A549 (cell line): ENCODE measurements at regions not wholly inside any gene's neighbourhood (a gene's known extent, or its start where the extent isn't known, plus 50 kb on each side); places are given as distances from the start of the nearest gene placed in this dataset.

Experiments used
- ATAC-seq, 2 experiments: fragments of 200-7000 bp in 1 of 2; fragments of >200 bp in 1 of 2; cut with Nextera tagmentation in 1 of 2; cut with Tn5 transposase in 1 of 2; 3 replicates each; pipeline versions ENCODE4 v1.8.0 to v1.9.1; 2018 to 2020; ENCODE audit warnings: mild to moderate bottlenecking in 1 of 2, moderate library complexity in 1 of 2
- CTCF ChIA-PET: fragments of 300-600 bp; sonication (Branson Sonifier 250); formaldehyde crosslinking; extraction: SDS; loops from one replicate; lab custom pipeline; 2021; ENCODE audit warnings: antibody characterized with exemption, inconsistent platforms; lab: Yijun Ruan, JAX
- POLR2A ChIA-PET: fragments of 350-600 bp; formaldehyde crosslinking; extraction: SDS; loops from one replicate; lab custom pipeline; 2021; ENCODE audit warnings: antibody characterized with exemption, inconsistent platforms; lab: Yijun Ruan, JAX
- DNase-seq, 2 experiments: peaks; one replicate each; pipeline versions ENCODE4 v3.0.0 to v3.0.0-alpha.2; 2011 to 2016; ENCODE audit warnings: low read depth in 1 of 2, low spot score in 1 of 2
- FAIRE-seq: peaks from 2 replicates; lab custom pipeline; 2011; peaks lifted over from hg19 to GRCh38; lab: Jason Lieb, UNC
- H3K27ac ChIP-seq, 2 experiments: fragments of >200 bp; sonication (Bioruptor Twin); formaldehyde crosslinking; 3 replicates each; pipeline ENCODE4 v1.5.1; 2016 to 2017
- H3K4me1 ChIP-seq: fragments of >200 bp; sonication (Bioruptor Twin); formaldehyde crosslinking; 3 replicates; pipeline ENCODE4 v1.6.1; 2016
- H3K4me2 ChIP-seq: fragments of >200 bp; sonication (Bioruptor Twin); formaldehyde crosslinking; 3 replicates; pipeline ENCODE4 v1.6.1; 2016
- H3K4me3 ChIP-seq: fragments of >200 bp; sonication (Bioruptor Twin); formaldehyde crosslinking; 3 replicates; pipeline ENCODE4 v1.5.1; 2016
- H3K9me3 ChIP-seq: fragments of >200 bp; sonication (Bioruptor Twin); formaldehyde crosslinking; 3 replicates; pipeline ENCODE4 v1.6.1; 2016
- BHLHE40 ChIP-seq: IDR thresholded peaks from 2 replicates; pipeline ENCODE4 v1.6.1; 2012; ENCODE audit warnings: low read depth, low read length, inconsistent platforms
- CHD4 ChIP-seq: fragments of 200-600 bp; sonication (generic); IDR thresholded peaks from 2 replicates; pipeline ENCODE4 v1.6.1; 2016; ENCODE audit warnings: antibody characterized with exemption, mild to moderate bottlenecking, borderline replicate concordance
- EP300 ChIP-seq, 2 experiments: fragments of >200 bp; sonication (Bioruptor Twin); formaldehyde crosslinking; IDR thresholded peaks; 2 replicates in 1 of 2; 3 replicates in 1 of 2; pipeline ENCODE4 v1.6.1; 2016 to 2017
- ESRRA ChIP-seq: fragments of 150-350 bp; IDR thresholded peaks from 2 replicates; pipeline ENCODE4 v1.6.1; 2014; ENCODE audit warnings: mild to moderate bottlenecking, low read length, borderline replicate concordance
- FOSL2 ChIP-seq, 2 experiments: fragments of 450-650 bp in 1 of 2; fragments of >200 bp in 1 of 2; sonication (Bioruptor Twin) in 1 of 2; formaldehyde crosslinking; IDR thresholded peaks; 2 replicates each; pipeline versions ENCODE4 v1.5.0 to v1.6.1; 2016 to 2020; ENCODE audit warnings: mild to moderate bottlenecking in 1 of 2, moderate library complexity in 1 of 2
- FOXS1 ChIP-seq: fragments of 250-450 bp; sonication (Bioruptor Pico); IDR thresholded peaks from 2 replicates; pipeline ENCODE4 v1.5.0; 2020; ENCODE audit warnings: mild to moderate bottlenecking, moderate library complexity
- HES2 ChIP-seq: fragments of >200 bp; sonication (Bioruptor Twin); formaldehyde crosslinking; IDR thresholded peaks from 2 replicates; pipeline ENCODE4 v1.6.1; 2016
- HOXB13 ChIP-seq: fragments of 250-450 bp; sonication (Bioruptor Pico); IDR thresholded peaks from 2 replicates; pipeline ENCODE4 v1.5.0; 2020; ENCODE audit warnings: low read depth, mild to moderate bottlenecking, moderate library complexity
- HOXB5 ChIP-seq: fragments of 250-450 bp; sonication (Bioruptor Pico); IDR thresholded peaks from 2 replicates; pipeline ENCODE4 v1.5.0; 2020; ENCODE audit warnings: mild to moderate bottlenecking, moderate library complexity
- JUNB ChIP-seq: fragments of >200 bp; sonication (Bioruptor Twin); formaldehyde crosslinking; IDR thresholded peaks from 2 replicates; pipeline ENCODE4 v1.6.1; 2016
- KDM1A ChIP-seq: fragments of 200-600 bp; sonication (generic); IDR thresholded peaks from 2 replicates; pipeline ENCODE4 v1.6.1; 2016; ENCODE audit warnings: low read depth, mild to moderate bottlenecking
- MAX ChIP-seq: IDR thresholded peaks from 2 replicates; pipeline ENCODE4 v1.6.1; 2012
- MYC ChIP-seq: IDR thresholded peaks from 2 replicates; pipeline ENCODE4 v1.6.1; 2012; ENCODE audit warnings: mild to moderate bottlenecking, inconsistent platforms, low read length, improper control_type of control experiment, borderline replicate concordance
- NR3C1 ChIP-seq: fragments of >200 bp; sonication (Bioruptor Twin); formaldehyde crosslinking; IDR thresholded peaks from 3 replicates; pipeline ENCODE4 v1.6.1; 2017
- PHF8 ChIP-seq: fragments of 200-600 bp; sonication (generic); IDR thresholded peaks from 2 replicates; pipeline ENCODE4 v1.6.1; 2016; ENCODE audit warnings: low read depth, mild to moderate bottlenecking, antibody characterized with exemption, moderate library complexity, borderline replicate concordance
- POLR2A ChIP-seq: IDR thresholded peaks from 2 replicates; pipeline ENCODE4 v1.6.1; 2012; ENCODE audit warnings: mild to moderate bottlenecking, low read length
- RAD21 ChIP-seq, 2 experiments: fragments of >200 bp in 1 of 2; sonication (Bioruptor Twin) in 1 of 2; formaldehyde crosslinking in 1 of 2; IDR thresholded peaks in 1 of 2; conservative IDR thresholded peaks in 1 of 2; 2 replicates in 1 of 2; 3 replicates in 1 of 2; pipeline ENCODE4 v1.6.1; 2012 to 2018; ENCODE audit warnings: inconsistent platforms in 1 of 2
- RCOR1 ChIP-seq: fragments of 150-350 bp; IDR thresholded peaks from 2 replicates; pipeline ENCODE4 v1.6.1; 2014; ENCODE audit warnings: antibody characterized with exemption, low read length, low read depth
- RFX5 ChIP-seq: fragments of 450-650 bp; IDR thresholded peaks from 2 replicates; pipeline ENCODE4 v1.7.1; 2014; ENCODE audit warnings: antibody characterized with exemption, mild to moderate bottlenecking, moderate library complexity
- RNF2 ChIP-seq: fragments of 200-600 bp; sonication (generic); IDR thresholded peaks from 2 replicates; pipeline ENCODE4 v1.6.1; 2016; ENCODE audit warnings: low read depth, mild to moderate bottlenecking, antibody characterized with exemption, moderate library complexity, borderline replicate concordance
- SMC3 ChIP-seq: fragments of >200 bp; sonication (Bioruptor Twin); formaldehyde crosslinking; IDR thresholded peaks from 3 replicates; pipeline ENCODE4 v1.6.1; 2018; ENCODE audit warnings: inconsistent platforms
- ZC3H11A ChIP-seq: fragments of 450-650 bp; IDR thresholded peaks from 2 replicates; pipeline ENCODE4 v1.6.1; 2014; ENCODE audit warnings: antibody characterized with exemption, mild to moderate bottlenecking
- WGBS: methylation state at CpG from one replicate; pipeline ENCODE4 v1.1.6; 2017; ENCODE audit errors: missing lambda C conversion rate; 5-methylcytosine and 5-hydroxymethylcytosine counted together
- TF ChIP-seq, protein P1 (sequence below): fragments of >200 bp; sonication (Bioruptor Twin); formaldehyde crosslinking; IDR thresholded peaks from 3 replicates; pipeline ENCODE4 v1.5.1; 2016
- TF ChIP-seq, protein P2 (sequence below): fragments of >200 bp; sonication (Bioruptor Twin); formaldehyde crosslinking; IDR thresholded peaks from 3 replicates; pipeline ENCODE4 v1.6.1; 2016
- TF ChIP-seq, protein P3 (sequence below): fragments of 250-450 bp; sonication (Bioruptor Pico); IDR thresholded peaks from 2 replicates; pipeline ENCODE4 v1.5.0; 2021; ENCODE audit warnings: mild to moderate bottlenecking, moderate library complexity, borderline replicate concordance
- TF ChIP-seq, protein P4 (sequence below): IDR thresholded peaks from 2 replicates; pipeline ENCODE4 v1.6.1; 2012; ENCODE audit warnings: low read depth, borderline replicate concordance

- Histone ChIP-seq H3K4me2 (peak overlapping the region; percentile 91), H3K9me3 (0 out of 3 replicates have a peak, but pooled peaks cover 5% of the 10 kb centered on the region), H3K27ac (peak overlapping the region; percentile 94 to 99), H3K4me3 (peak overlapping the region; percentile 76), H3K4me1 (peaks cover 31% of the 10 kb centered on the region)
- ATAC-seq (peak; percentile 5 to 16; a peak in 3 of 6 replicates), FAIRE-seq (no peak), DNase-seq (peak in 1 of 2 experiments; percentile 53)
- CTCF ChIA-PET, result interaction anchor here (0.8 to 2.6 kb wide), 17 partner anchors 10 to 259 kb away, joined by 3 to 22 read pairs (median 4); partner anchors contain the start of gene CEBPB
- WGBS, result 42% methylated on average over 13 of the region's 13 CpGs
- TF ChIP-seq FOSL2 (IDR thresholded peaks at IDR 0.05) (no peak), FOSL2 (CRISPR knock-in tag; IDR thresholded peaks at IDR 0.05) (no peak), HOXB13 (CRISPR knock-in tag) (0 out of 2 replicates have a peak, but pooled peaks have one; percentile 17), KDM1A (peak; percentile 47; the same call in 1 of the 2 replicates)
- POLR2A ChIA-PET, result interaction anchor here (1.0 to 1.7 kb wide), 7 partner anchors 7 to 130 kb away, joined by 3 to 14 read pairs (median 5); partner anchors contain the start of gene CEBPB
Measured at GRCh38 chr20:50320005-50320900, 129.6 kb downstream of the CEBPB start.

DNA sequence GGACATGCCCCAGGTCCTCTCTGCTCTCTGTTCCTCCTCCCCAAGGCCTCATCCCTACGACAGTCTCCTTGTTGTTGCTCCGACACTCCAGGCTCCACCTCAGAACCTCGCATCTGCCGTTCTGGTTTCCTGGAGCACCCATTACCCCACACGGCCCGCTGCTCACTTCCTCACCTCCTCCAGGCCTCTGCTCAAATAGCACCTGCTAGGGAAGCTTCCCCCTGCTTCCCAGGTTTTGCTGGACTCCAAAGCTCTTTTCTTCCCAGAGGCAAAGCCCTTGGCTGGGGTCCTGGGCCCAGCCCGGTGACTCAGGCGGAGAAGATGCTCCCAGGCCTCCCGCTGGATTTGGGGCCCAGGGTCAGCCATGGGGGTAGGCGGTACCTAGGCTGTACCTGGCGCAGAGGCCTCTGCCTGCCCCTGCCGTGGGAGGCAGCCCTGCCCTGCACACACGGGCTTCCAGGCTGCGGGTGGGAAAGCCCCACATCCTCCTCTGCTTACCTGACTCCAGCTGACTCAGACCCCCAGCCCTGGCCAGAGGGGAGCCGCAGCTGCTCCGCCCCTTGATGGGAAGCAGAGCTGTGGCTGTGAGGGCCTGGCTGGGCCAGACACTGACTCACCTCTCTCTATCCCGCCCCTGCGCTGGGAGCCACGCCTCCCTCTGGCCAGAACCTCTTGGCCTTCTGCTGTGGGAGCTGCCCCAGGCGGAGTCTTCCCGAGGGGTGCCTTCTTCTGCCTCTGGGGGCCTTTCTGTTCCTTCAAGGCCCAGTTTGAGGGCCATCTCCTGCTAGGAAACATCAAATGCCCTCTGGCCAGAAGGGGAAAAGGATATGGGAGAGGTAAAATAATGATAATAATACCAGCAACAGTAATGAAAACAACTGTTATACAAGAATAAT lies 130.5 kb downstream of the CEBPB start:
- CTCF ChIA-PET, result interaction anchor here (0.6 to 2.6 kb wide), 18 partner anchors 11 to 258 kb away, joined by 3 to 22 read pairs (median 3); partner anchors contain the start of gene CEBPB
- TF ChIP-seq, protein P1, sequence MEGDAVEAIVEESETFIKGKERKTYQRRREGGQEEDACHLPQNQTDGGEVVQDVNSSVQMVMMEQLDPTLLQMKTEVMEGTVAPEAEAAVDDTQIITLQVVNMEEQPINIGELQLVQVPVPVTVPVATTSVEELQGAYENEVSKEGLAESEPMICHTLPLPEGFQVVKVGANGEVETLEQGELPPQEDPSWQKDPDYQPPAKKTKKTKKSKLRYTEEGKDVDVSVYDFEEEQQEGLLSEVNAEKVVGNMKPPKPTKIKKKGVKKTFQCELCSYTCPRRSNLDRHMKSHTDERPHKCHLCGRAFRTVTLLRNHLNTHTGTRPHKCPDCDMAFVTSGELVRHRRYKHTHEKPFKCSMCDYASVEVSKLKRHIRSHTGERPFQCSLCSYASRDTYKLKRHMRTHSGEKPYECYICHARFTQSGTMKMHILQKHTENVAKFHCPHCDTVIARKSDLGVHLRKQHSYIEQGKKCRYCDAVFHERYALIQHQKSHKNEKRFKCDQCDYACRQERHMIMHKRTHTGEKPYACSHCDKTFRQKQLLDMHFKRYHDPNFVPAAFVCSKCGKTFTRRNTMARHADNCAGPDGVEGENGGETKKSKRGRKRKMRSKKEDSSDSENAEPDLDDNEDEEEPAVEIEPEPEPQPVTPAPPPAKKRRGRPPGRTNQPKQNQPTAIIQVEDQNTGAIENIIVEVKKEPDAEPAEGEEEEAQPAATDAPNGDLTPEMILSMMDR, result no peak
- TF ChIP-seq CHD4 (no peak), PHF8 (peak; percentile 59; the same call in 1 of the 2 replicates), RCOR1 (no peak), BHLHE40 (no peak), EP300 (IDR thresholded peaks at IDR 0.05) (peak in 1 of 2 experiments; percentile 31; a peak in 1 of 5 replicates), NR3C1 (no peak), JUNB (0 out of 2 replicates have a peak, but pooled peaks have one; percentile 26), SMC3 (peak; percentile 18; the same call in 1 of the 3 replicates), HOXB5 (CRISPR knock-in tag) (no peak), RAD21 (conservative IDR thresholded peaks at IDR 0.05 in 1 of 2, IDR thresholded peaks at IDR 0.05 in 1 of 2) (peak; percentile 1 to 39; a peak in 1 of 5 replicates), ESRRA (no peak), ZC3H11A (no peak), HOXB13 (CRISPR knock-in tag) (no peak), RFX5 (0 out of 2 replicates have a peak, but pooled peaks have one; percentile 58), MYC (0 out of 2 replicates have a peak, but pooled peaks have one; percentile 47), FOXS1 (CRISPR knock-in tag) (no peak), MAX (peak; percentile 61), POLR2A (peak; percentile 64), HES2 (no peak), RNF2 (no peak)
- TF ChIP-seq, protein P2, sequence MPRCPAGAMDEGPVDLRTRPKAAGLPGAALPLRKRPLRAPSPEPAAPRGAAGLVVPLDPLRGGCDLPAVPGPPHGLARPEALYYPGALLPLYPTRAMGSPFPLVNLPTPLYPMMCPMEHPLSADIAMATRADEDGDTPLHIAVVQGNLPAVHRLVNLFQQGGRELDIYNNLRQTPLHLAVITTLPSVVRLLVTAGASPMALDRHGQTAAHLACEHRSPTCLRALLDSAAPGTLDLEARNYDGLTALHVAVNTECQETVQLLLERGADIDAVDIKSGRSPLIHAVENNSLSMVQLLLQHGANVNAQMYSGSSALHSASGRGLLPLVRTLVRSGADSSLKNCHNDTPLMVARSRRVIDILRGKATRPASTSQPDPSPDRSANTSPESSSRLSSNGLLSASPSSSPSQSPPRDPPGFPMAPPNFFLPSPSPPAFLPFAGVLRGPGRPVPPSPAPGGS, result peak; percentile 61; the same call in 1 of the 3 replicates
- TF ChIP-seq, protein P3, sequence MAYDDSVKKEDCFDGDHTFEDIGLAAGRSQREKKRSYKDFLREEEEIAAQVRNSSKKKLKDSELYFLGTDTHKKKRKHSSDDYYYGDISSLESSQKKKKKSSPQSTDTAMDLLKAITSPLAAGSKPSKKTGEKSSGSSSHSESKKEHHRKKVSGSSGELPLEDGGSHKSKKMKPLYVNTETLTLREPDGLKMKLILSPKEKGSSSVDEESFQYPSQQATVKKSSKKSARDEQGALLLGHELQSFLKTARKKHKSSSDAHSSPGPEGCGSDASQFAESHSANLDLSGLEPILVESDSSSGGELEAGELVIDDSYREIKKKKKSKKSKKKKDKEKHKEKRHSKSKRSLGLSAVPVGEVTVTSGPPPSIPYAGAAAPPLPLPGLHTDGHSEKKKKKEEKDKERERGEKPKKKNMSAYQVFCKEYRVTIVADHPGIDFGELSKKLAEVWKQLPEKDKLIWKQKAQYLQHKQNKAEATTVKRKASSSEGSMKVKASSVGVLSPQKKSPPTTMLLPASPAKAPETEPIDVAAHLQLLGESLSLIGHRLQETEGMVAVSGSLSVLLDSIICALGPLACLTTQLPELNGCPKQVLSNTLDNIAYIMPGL (CRISPR knock-in tag), result no peak
- TF ChIP-seq, protein P4, sequence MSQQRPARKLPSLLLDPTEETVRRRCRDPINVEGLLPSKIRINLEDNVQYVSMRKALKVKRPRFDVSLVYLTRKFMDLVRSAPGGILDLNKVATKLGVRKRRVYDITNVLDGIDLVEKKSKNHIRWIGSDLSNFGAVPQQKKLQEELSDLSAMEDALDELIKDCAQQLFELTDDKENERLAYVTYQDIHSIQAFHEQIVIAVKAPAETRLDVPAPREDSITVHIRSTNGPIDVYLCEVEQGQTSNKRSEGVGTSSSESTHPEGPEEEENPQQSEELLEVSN, result peak; percentile 52

More for the DNA sequence above, 130.5 kb downstream of the CEBPB start:
- Histone ChIP-seq H3K9me3 (0 out of 3 replicates have a peak, but pooled peaks cover 6% of the 10 kb centered on the region), H3K4me1 (peaks cover 31% of the 10 kb centered on the region), H3K27ac (peak overlapping the region; percentile 94 to 99), H3K4me3 (peak overlapping the region; percentile 76), H3K4me2 (peak overlapping the region; percentile 91)
- POLR2A ChIA-PET, result interaction anchor here (0.6 to 1.7 kb wide), 12 partner anchors 8 to 349 kb away, joined by 3 to 14 read pairs (median 4); partner anchors contain the start of gene CEBPB
- 0% methylated on average over 13 of the region's 21 CpGs for WGBS
- DNase-seq, result peak; percentile 89 to 98
- peak; percentile 99 for ATAC-seq
- FAIRE-seq, result no peak
